ENCODE measurements at regions not wholly inside any gene's neighbourhood (a gene's known extent, or its start where the extent isn't known, plus 50 kb on each side); places are given as distances from the start of the nearest gene placed in this dataset.

GRCh38 chr3:159775372-159775961 is 213.2 kb upstream of the IL12A start:
- H3K9me2 ChIP-seq (ENCODE audit: insufficient read depth, low read length): no peaks in the 10 kb centered on the region
- H3K36me3 ChIP-seq (ENCODE audit: insufficient read depth, low read length): no peaks in the 10 kb centered on the region
- no peaks in the 10 kb centered on the region for H3K4me1 ChIP-seq (ENCODE audit: insufficient read depth, low read length, poor library complexity, severe bottlenecking)
- ChIA-PET POLR2A (interaction anchor here (0.7 to 2.0 kb wide), 4 partner anchors 8 to 1677 kb away, joined by 4 to 6 read pairs (median 4); no protein-coding TSS in a partner anchor), CTCF (ENCODE audit: unreplicated experiment) (no interaction called here)
- DNase-seq (ENCODE audit: low spot score): no peak
- H2AFZ ChIP-seq (ENCODE audit: low read length): no peak overlapping the region
- TF ChIP-seq EZH2phosphoT487 (IDR thresholded peaks at IDR 0.05; ENCODE audit: borderline replicate concordance, low read depth, low read length): no peak
- TF ChIP-seq, protein P1, sequence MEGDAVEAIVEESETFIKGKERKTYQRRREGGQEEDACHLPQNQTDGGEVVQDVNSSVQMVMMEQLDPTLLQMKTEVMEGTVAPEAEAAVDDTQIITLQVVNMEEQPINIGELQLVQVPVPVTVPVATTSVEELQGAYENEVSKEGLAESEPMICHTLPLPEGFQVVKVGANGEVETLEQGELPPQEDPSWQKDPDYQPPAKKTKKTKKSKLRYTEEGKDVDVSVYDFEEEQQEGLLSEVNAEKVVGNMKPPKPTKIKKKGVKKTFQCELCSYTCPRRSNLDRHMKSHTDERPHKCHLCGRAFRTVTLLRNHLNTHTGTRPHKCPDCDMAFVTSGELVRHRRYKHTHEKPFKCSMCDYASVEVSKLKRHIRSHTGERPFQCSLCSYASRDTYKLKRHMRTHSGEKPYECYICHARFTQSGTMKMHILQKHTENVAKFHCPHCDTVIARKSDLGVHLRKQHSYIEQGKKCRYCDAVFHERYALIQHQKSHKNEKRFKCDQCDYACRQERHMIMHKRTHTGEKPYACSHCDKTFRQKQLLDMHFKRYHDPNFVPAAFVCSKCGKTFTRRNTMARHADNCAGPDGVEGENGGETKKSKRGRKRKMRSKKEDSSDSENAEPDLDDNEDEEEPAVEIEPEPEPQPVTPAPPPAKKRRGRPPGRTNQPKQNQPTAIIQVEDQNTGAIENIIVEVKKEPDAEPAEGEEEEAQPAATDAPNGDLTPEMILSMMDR (conservative IDR thresholded peaks at IDR 0.05; ENCODE audit: low read length): no peak
- no peaks in the 10 kb centered on the region for H4K20me1 ChIP-seq (ENCODE audit: insufficient read depth, low read length)
- H3K27ac ChIP-seq (ENCODE audit: low read depth, low read length, poor library complexity, severe bottlenecking): no peak overlapping the region
- intact Hi-C loops (cut with micrococcal nuclease; ENCODE audit: unreplicated experiment): no loop called here
- H3K79me2 ChIP-seq (ENCODE audit: insufficient read depth, low read depth, low read length): no peaks in the 10 kb centered on the region
- H3K9me3 ChIP-seq (ENCODE audit: low read length): no peaks in the 10 kb centered on the region
- no peak overlapping the region for H3K4me3 ChIP-seq (ENCODE audit: low read depth, low read length, poor library complexity, severe bottlenecking)
- BruUV-seq (replicated peaks): no TSS peak
- H3K4me2 ChIP-seq (ENCODE audit: low read length): no peak overlapping the region

DNA sequence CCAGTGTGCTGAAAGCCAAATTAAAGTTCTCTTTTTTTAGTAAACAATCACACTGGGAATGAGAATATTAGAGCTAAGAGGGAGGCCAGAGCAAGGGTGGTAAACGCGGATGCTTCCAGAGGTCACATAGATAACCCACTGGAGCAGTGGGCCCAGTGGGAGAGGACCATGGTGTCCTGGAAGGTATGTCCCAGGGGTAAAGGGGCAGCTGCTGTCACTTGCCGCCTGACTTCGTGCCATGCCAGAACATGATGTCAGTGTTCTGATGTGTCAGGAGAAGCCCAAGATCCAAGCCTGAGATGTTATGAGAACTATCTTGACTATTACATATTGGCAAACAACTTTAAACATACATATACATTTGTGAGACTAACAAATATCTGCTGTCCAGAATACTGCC is 211.9 kb upstream of the IL12A start:
- intact Hi-C loops (cut with micrococcal nuclease; ENCODE audit: unreplicated experiment): no loop called here
- DNase-seq (ENCODE audit: low spot score): no peak
- no peaks in the 10 kb centered on the region for H3K9me3 ChIP-seq (ENCODE audit: low read length)
- H3K4me2 ChIP-seq (ENCODE audit: low read length): no peak overlapping the region
- POLR2A ChIA-PET: interaction anchor here (0.6 to 2.0 kb wide), 3 partner anchors 8 to 403 kb away, joined by 3 to 5 read pairs (median 3); no protein-coding TSS in a partner anchor
- BruUV-seq (replicated peaks): no TSS peak
- H3K9me2 ChIP-seq (ENCODE audit: insufficient read depth, low read length): no peaks in the 10 kb centered on the region
- H3K4me3 ChIP-seq (ENCODE audit: low read depth, low read length, poor library complexity, severe bottlenecking): no peak overlapping the region
- H4K20me1 ChIP-seq (ENCODE audit: insufficient read depth, low read length): no peaks in the 10 kb centered on the region; the same call in 1 of the 2 replicates
- H3K36me3 ChIP-seq (ENCODE audit: insufficient read depth, low read length): no peaks in the 10 kb centered on the region
- CTCF ChIA-PET (ENCODE audit: unreplicated experiment): no interaction called here
- H3K4me1 ChIP-seq (ENCODE audit: insufficient read depth, low read length, poor library complexity, severe bottlenecking): no peaks in the 10 kb centered on the region
- TF ChIP-seq EZH2phosphoT487 (IDR thresholded peaks at IDR 0.05; ENCODE audit: borderline replicate concordance, low read depth, low read length): no peak
- TF ChIP-seq, protein P1 (conservative IDR thresholded peaks at IDR 0.05; ENCODE audit: low read length): no peak
- no peak overlapping the region for H3K27ac ChIP-seq (ENCODE audit: low read depth, low read length, poor library complexity, severe bottlenecking)
- no peak overlapping the region for H2AFZ ChIP-seq (ENCODE audit: low read length)
- no peaks in the 10 kb centered on the region for H3K79me2 ChIP-seq (ENCODE audit: insufficient read depth, low read depth, low read length)

GRCh38 chr3:159779883-159780282 is 208.8 kb upstream of the IL12A start:
- POLR2A ChIA-PET: no interaction called here
- TF ChIP-seq, protein P1 (conservative IDR thresholded peaks at IDR 0.05; ENCODE audit: low read length): no peak
- no peak for TF ChIP-seq EZH2phosphoT487 (IDR thresholded peaks at IDR 0.05; ENCODE audit: borderline replicate concordance, low read depth, low read length)
- Histone ChIP-seq H3K9me3 (ENCODE audit: low read length) (no peaks in the 10 kb centered on the region), H3K79me2 (ENCODE audit: insufficient read depth, low read depth, low read length) (no peaks in the 10 kb centered on the region), H3K9me2 (ENCODE audit: insufficient read depth, low read length) (no peaks in the 10 kb centered on the region), H4K20me1 (ENCODE audit: insufficient read depth, low read length) (no peaks in the 10 kb centered on the region; the same call in 1 of the 2 replicates), H3K4me3 (ENCODE audit: low read depth, low read length, poor library complexity, severe bottlenecking) (no peak overlapping the region), H3K27ac (ENCODE audit: low read depth, low read length, poor library complexity, severe bottlenecking) (no peak overlapping the region), H3K4me2 (ENCODE audit: low read length) (no peak overlapping the region), H2AFZ (ENCODE audit: low read length) (no peak overlapping the region), H3K36me3 (ENCODE audit: insufficient read depth, low read length) (no peaks in the 10 kb centered on the region), H3K4me1 (ENCODE audit: insufficient read depth, low read length, poor library complexity, severe bottlenecking) (no peaks in the 10 kb centered on the region)
- CTCF ChIA-PET (ENCODE audit: unreplicated experiment): no interaction called here
- intact Hi-C loops (cut with micrococcal nuclease; ENCODE audit: unreplicated experiment): no loop called here
- DNase-seq (ENCODE audit: low spot score): no peak
- no TSS peak for BruUV-seq (replicated peaks)

All from OCI-LY7 (cell line).